ENCODE measurements at regions not wholly inside any gene's neighbourhood (a gene's known extent, or its start where the extent isn't known, plus 50 kb on each side); places are given as distances from the start of the nearest gene placed in this dataset.
"Not testable (repeated sequence)": the region's sequence is repeated elsewhere in the genome, so short reads cannot be mapped to it uniquely, and the experiment has no call there.

DNA sequence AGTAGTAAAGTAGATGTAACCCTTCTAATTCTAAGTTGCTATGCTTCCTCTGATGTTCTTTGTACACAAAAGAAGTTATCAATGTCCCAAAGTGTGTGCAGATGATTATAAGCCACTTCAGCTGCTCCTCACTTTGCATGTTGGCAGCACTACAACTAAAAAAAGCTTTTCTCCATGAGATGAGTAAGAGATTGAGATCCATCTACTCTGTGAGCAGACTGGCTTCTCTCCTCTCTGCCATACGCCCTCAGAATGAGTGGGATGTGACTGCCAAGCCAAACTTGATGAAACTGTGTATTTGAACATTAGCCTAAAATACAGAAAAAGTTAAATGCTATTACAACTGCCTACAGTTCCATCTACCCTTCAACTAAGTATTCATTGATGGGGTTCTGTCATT is 102.9 kb upstream of the ETV1 start:
- Histone ChIP-seq H3K9me3 (replicated peaks in 1 of 11) (no peaks in the 10 kb centered on the region), H3K4me2 (no peak overlapping the region), H3K4me1 (no peaks in the 10 kb centered on the region), H3K9ac (no peak overlapping the region), H3K4me3 (no peak overlapping the region), H3K27ac (no peak overlapping the region), H3K36me3 (no peaks in the 10 kb centered on the region), H3K27me3 (no peaks in the 10 kb centered on the region), H4K20me1 (no peaks in the 10 kb centered on the region)
- no peak for TF ChIP-seq Cebpa-rat (IDR thresholded peaks at IDR 0.05)

DNA sequence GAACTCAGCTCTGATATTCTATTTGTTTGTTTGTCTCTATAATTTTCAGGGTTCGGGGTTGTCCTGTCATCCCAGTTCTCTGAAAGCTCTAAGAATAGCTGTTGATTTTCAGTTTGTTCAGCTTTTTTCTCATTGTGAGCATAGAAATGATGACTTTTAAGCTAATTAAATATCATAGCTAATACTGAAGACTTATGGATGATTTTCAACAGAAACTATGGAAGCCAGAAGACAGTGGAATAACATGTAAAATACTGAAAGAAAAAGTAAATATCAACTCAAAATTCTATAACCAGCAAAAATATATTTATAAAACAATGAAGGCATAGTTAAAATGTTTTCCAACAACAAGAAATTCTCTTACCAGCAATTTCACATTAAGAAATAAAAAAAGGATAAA is 96.4 kb upstream of the ETV1 start:
- H3K9me3 ChIP-seq (replicated peaks in 1 of 11) = peaks cover 7 to 14% (median 10%) of the 10 kb centered on the region in 11 experiments; a peak in 16 of 22 replicates
- H3K4me3 ChIP-seq = no peak overlapping the region
- no peak for TF ChIP-seq Cebpa-rat (IDR thresholded peaks at IDR 0.05)
- H3K9ac ChIP-seq = no peak overlapping the region
- H3K4me2 ChIP-seq = no peak overlapping the region
- no peaks in the 10 kb centered on the region for H4K20me1 ChIP-seq
- H3K4me1 ChIP-seq = no peaks in the 10 kb centered on the region
- H3K27ac ChIP-seq = no peak overlapping the region
- no peaks in the 10 kb centered on the region for H3K36me3 ChIP-seq
- H3K27me3 ChIP-seq = no peaks in the 10 kb centered on the region

DNA sequence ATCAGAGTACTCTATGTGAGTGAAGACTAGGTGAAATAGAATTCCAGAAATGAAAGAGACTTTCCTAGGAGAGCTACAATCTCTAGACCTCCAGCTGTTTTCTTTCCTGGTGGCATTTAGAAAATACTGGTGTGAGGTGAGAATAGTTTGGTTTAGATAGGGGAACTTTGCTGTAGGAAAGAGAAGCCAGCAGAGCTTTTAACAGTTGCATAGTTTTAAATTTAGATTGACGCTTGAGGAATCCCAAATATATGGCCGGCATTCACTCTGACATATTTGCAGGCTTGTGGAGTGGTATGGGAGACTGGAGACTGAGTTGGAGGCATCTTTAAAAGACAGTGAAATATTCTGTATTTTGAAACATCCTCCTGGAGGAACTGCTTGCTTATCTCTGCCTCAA is 94.3 kb upstream of the ETV1 start:
- Histone ChIP-seq H3K4me2 (no peak overlapping the region), H3K27ac (no peak overlapping the region), H3K36me3 (no peaks in the 10 kb centered on the region), H3K27me3 (no peaks in the 10 kb centered on the region), H3K4me3 (no peak overlapping the region), H3K9me3 (replicated peaks in 1 of 11) (peaks cover 7 to 14% (median 10%) of the 10 kb centered on the region in 11 experiments; a peak in 16 of 22 replicates), H4K20me1 (no peaks in the 10 kb centered on the region), H3K9ac (no peak overlapping the region), H3K4me1 (peaks cover 0 to 7% (median 0%) of the 10 kb centered on the region in 10 experiments; a peak in 1 of 20 replicates)
- no peak for TF ChIP-seq Cebpa-rat (IDR thresholded peaks at IDR 0.05)

GRCh38 chr7:14073988-14074387 is 84.5 kb upstream of the ETV1 start:
- Histone ChIP-seq H3K36me3 (no peaks in the 10 kb centered on the region), H3K4me3 (no peak overlapping the region), H3K4me1 (no peaks in the 10 kb centered on the region), H3K27me3 (no peaks in the 10 kb centered on the region), H4K20me1 (no peaks in the 10 kb centered on the region), H3K9me3 (replicated peaks in 1 of 11) (no peaks in the 10 kb centered on the region), H3K27ac (no peak overlapping the region), H3K4me2 (no peak overlapping the region), H3K9ac (no peak overlapping the region)
- TF ChIP-seq Cebpa-rat (IDR thresholded peaks at IDR 0.05) = no peak

DNA sequence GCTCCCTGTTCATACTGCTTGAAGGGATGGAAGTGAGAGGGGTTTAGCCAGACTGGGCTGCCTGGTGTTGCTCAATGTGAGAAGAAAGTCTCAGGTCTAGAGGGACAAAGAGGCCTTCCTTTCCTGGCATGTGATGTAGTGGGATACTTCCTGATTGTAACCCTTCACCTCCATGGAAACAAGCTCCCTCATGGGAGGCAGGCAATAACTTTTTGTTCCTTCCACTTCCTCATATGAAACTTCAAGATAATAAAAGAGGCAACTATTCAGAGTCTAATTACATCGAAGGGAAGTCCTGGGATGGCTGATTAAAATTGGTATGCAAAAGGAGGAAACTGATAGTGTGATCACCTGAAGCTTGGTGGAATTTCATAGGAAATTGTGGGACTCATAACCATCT is 84.1 kb upstream of the ETV1 start:
- Histone ChIP-seq H3K36me3 (no peaks in the 10 kb centered on the region), H4K20me1 (no peaks in the 10 kb centered on the region), H3K9ac (no peak overlapping the region), H3K4me1 (no peaks in the 10 kb centered on the region), H3K9me3 (replicated peaks in 1 of 11) (no peaks in the 10 kb centered on the region), H3K4me3 (no peak overlapping the region), H3K27ac (no peak overlapping the region), H3K27me3 (no peaks in the 10 kb centered on the region), H3K4me2 (no peak overlapping the region)
- TF ChIP-seq Cebpa-rat (IDR thresholded peaks at IDR 0.05) = no peak

GRCh38 chr7:14071045-14071444 is 81.6 kb upstream of the ETV1 start:
- Histone ChIP-seq H4K20me1 (no peaks in the 10 kb centered on the region), H3K4me1 (no peaks in the 10 kb centered on the region), H3K4me2 (no peak overlapping the region), H3K27me3 (no peaks in the 10 kb centered on the region), H3K9me3 (replicated peaks in 1 of 11) (0 out of 22 replicates have a peak, but pooled peaks cover 0 to 4% (median 0%) of the 10 kb centered on the region in 11 experiments), H3K27ac (no peak overlapping the region), H3K4me3 (no peak overlapping the region), H3K9ac (no peak overlapping the region), H3K36me3 (no peaks in the 10 kb centered on the region)
- no peak for TF ChIP-seq Cebpa-rat (IDR thresholded peaks at IDR 0.05)

DNA sequence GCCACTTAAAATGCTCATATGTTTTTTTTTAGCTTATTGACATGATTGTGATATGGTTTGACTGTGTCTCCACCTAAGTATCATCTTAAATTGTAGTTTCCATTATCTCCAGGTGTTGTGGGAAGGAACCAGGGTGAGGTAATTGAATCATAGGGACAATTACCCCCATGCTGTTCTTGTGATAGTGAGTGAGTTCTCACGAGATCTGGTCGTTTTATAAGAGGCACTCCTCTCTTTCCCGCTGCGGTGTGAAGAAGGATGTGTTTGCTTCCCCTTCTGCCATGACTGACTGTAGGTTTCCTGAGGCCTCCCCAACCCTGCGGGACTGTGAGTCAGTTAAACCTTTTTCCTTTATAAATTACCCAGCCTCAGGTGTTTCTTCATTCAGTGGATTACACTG is 80.5 kb upstream of the ETV1 start:
- Histone ChIP-seq H3K27ac (no peak overlapping the region), H3K4me3 (no peak overlapping the region), H3K4me2 (no peak overlapping the region), H3K27me3 (no peaks in the 10 kb centered on the region), H3K9me3 (replicated peaks in 1 of 11) (0 out of 22 replicates have a peak, but pooled peaks cover 0 to 4% (median 0%) of the 10 kb centered on the region in 11 experiments), H3K4me1 (no peaks in the 10 kb centered on the region), H4K20me1 (no peaks in the 10 kb centered on the region), H3K36me3 (no peaks in the 10 kb centered on the region), H3K9ac (no peak overlapping the region)
- no peak for TF ChIP-seq Cebpa-rat (IDR thresholded peaks at IDR 0.05)

DNA sequence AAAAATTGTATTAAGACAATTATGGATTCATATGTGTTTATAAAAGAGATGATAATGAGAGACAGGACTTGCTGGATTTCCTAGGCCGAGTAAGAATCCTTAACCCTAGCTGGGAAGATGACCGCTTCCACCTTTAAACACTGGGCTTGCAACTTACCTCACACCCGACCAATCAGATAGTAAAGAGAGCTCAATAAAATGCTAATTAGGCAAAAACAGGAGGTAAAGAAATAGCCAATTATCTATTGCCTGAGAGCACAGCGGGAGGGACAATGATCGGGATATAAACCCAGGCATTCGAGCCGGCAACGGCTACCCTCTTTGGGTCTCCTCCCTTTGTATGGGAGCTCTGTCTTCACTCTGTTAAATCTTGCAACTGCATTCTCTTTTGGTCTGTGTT is 77.3 kb upstream of the ETV1 start:
- not testable (repeated sequence) for H3K4me3 ChIP-seq; H4K20me1 ChIP-seq; H3K36me3 ChIP-seq; H3K27me3 ChIP-seq; H3K4me2 ChIP-seq; H3K27ac ChIP-seq; H3K9me3 ChIP-seq (replicated peaks in 1 of 11); H3K9ac ChIP-seq; H3K4me1 ChIP-seq

- Histone ChIP-seq H3K9ac (no peak overlapping the region), H3K9me3 (replicated peaks in 1 of 11) (0 out of 22 replicates have a peak, but pooled peaks cover 0 to 4% (median 0%) of the 10 kb centered on the region in 11 experiments), H3K4me2 (no peak overlapping the region), H3K27me3 (no peaks in the 10 kb centered on the region), H3K36me3 (no peaks in the 10 kb centered on the region), H4K20me1 (no peaks in the 10 kb centered on the region), H3K4me3 (no peak overlapping the region), H3K4me1 (no peaks in the 10 kb centered on the region), H3K27ac (no peak overlapping the region)
- TF ChIP-seq Cebpa-rat (IDR thresholded peaks at IDR 0.05) = no peak
Observed at GRCh38 chr7:14065286-14065685, 75.8 kb upstream of the ETV1 start.

GRCh38 chr7:14055813-14056212 is 66.3 kb upstream of the ETV1 start:
- Histone ChIP-seq H3K4me2 (no peak overlapping the region), H3K27ac (no peak overlapping the region), H3K4me1 (no peaks in the 10 kb centered on the region), H3K4me3 (no peak overlapping the region), H4K20me1 (no peaks in the 10 kb centered on the region), H3K9me3 (replicated peaks in 1 of 11) (0 out of 22 replicates have a peak, but pooled peaks cover 0 to under 1% (median 0%) of the 10 kb centered on the region in 11 experiments), H3K27me3 (no peaks in the 10 kb centered on the region), H3K9ac (no peak overlapping the region), H3K36me3 (no peaks in the 10 kb centered on the region)
- no peak for TF ChIP-seq Cebpa-rat (IDR thresholded peaks at IDR 0.05)

Data from BLaER1 treated with 17β-estradiol and CSF1 and Interleukin-3, amounts not matched to agents 10 nM and 100 nM (cell line).